Stimulated activated naive CD4-positive, alpha-beta T cell (primary cell): ENCODE measurements at regions not wholly inside any gene's neighbourhood (a gene's known extent, or its start where the extent isn't known, plus 50 kb on each side); places are given as distances from the start of the nearest gene placed in this dataset.
"Not testable (repeated sequence)": the region's sequence is repeated elsewhere in the genome, so short reads cannot be mapped to it uniquely, and the experiment has no call there.

Experiments used
- DNase-seq, 6 experiments: peaks; one replicate each; lab custom pipeline; 2025; lab: John Stamatoyannopoulos, UW

GRCh38 chr9:87334366-87334765, 163.3 kb upstream of the DAPK1 start:
- no peak for DNase-seq

DNA sequence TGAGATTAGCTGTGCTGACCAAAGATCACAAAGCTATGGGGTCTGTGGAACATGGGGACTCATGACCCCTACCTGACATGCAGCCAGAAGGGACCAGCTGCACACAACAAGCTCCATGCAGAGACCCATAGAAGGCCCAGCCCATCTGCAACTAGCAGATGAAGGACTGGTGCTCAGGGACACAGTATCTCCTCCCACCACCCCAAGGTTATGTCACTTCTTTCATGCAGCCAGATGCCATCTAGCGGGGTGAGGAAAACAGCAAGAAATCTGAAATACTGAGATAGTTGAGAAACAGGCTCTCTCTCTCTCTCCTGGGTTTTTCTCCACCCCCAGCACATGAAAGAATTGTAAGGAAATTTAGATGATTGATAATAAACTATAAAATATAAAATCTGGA, 161.3 kb upstream of the DAPK1 start:
- no peak for DNase-seq

- peak in 2 of 6 experiments; percentile 28 to 41 for DNase-seq
Measured at GRCh38 chr9:87336914-87337333, 160.7 kb upstream of the DAPK1 start.

DNA sequence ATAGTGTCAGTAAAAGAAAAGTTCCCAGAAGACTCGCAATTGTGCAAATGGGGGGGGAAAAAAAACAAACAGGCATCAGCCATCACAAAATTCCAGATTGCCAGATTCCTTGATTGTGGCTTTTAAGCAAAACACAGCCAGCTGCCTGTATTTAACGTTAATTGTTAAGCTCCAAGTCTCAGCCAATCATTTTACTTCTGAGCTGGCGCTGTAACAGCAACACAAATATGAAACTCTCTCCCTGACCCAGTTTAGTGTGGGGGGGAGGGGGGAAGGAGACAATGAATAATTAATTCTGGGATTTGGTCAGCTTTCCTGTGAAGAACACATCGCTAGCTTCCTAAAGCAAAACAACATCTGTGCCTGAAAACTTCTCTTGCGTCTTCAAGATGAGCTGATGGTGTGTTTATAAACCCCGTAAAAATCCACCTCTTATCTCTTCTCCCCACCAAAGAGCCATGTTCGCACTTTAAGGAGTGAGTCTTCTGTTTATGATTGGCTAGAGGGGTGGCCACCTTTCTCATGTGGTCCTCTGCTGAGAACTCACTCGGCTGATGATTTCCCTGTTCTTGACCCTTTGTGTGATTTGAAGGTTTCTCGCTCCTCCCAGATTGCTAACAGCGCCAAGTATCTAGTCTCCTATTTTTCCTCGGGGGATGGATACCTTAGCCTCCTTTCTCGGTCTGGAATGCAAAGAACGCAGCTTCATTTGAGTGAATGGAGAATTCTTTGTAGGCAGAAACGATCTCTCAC, 160.2 kb upstream of the DAPK1 start:
- no peak for DNase-seq

- DNase-seq, result no peak
Measured at GRCh38 chr9:87338088-87338989, 159.3 kb upstream of the DAPK1 start.

GRCh38 chr9:87340391-87340790, 157.3 kb upstream of the DAPK1 start:
- no peak for DNase-seq

- no peak for DNase-seq
Measured at GRCh38 chr9:87342743-87343142, 154.9 kb upstream of the DAPK1 start.

GRCh38 chr9:87343816-87344430, 153.7 kb upstream of the DAPK1 start:
- no peak for DNase-seq

- DNase-seq, result no peak
Measured at GRCh38 chr9:87346061-87346665, 151.5 kb upstream of the DAPK1 start.

- DNase-seq, result no peak
Measured at GRCh38 chr9:87350915-87351314, 146.8 kb upstream of the DAPK1 start.

- DNase-seq, result no peak
Measured at GRCh38 chr9:87353301-87353700, 144.4 kb upstream of the DAPK1 start.

DNA sequence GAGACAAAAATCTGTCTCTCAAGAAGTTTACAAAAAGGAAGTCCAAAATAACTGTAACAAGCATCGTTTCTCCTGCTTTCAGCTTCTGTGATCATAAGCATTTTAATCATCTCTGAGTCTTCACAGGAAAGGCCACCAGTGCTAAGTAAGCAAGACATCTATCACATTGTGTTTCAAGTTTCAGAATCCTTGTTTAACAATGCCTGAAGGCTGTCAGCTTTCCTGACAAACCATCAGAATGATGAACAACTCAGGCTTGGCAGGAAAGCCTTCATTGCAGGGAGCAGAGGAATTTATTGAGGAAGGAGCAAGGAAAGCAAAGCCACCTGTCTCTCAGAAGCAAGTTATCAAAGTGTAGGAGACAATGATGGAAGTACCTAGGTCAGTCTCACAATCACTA, 143.5 kb upstream of the DAPK1 start:
- no peak for DNase-seq

DNA sequence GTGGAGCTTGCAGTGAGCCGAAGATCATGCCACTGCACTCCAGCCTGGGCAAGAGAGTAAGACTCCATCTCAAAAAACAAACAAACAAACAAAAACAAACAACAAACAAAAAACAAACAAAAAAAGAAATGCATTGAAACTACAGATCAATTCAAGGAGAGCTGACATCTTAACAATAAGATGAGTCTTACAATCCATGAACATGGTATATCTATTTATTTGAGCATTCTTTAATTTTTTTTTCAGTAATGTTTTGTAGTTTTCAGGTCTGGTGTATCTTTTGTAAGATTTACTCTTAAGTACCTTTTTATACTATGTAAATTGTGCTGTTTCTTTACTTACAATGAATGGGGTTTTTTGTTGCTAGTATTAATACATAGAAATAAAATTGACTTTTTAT, 140.1 kb upstream of the DAPK1 start:
- no peak for DNase-seq

DNA sequence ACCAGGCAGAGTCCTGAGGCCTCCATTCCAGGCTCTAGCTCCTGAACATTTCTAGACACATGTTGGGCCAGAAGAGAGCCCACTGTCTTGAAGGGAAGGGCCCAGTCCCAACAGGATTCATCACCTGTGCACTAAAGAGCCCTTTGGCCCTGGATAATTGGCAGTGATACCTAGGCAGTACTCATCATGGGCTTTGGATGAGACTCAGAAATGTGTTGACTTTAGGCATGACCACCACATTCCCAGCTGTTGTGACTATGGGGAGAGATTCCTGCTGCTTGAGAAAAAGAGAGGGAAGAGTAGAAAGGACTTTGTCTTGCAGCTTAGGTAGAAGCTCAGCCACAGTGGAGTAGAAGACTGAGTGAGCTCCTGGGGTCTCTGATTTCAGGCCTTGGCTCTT, 138.4 kb upstream of the DAPK1 start:
- no peak for DNase-seq

GRCh38 chr9:87359958-87360601, 137.6 kb upstream of the DAPK1 start:
- DNase-seq, result no peak

GRCh38 chr9:87370049-87370685, 127.5 kb upstream of the DAPK1 start:
- no peak for DNase-seq

DNA sequence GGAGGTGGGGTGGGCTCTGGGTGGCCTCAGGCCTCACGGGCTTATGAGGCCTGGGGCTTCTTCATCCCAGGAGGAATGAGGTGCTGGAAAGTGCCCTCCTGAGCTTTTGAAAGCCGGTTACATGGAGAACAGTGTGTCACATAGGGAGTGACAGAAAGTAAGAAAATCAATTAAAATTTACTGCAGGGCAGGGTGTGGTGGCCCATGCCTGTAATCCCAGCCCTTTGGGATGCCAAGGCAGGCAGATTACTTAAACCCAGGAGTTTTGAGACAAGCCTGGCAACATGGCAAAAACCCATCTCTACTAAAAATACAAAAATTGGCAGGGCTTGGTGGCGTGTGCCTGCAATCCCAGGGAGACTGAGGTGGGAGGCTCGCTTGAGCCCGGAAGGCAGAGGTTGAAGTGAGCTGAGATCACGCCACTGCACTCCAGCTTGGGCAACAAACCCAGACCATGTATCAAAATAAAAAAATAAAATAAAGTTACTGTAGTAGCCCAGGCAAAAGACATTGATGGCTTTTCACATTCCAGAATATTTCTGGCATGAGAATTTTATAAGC, 125.8 kb upstream of the DAPK1 start:
- DNase-seq, result no peak

- DNase-seq, result no peak
Measured at GRCh38 chr9:87372356-87372851, 125.3 kb upstream of the DAPK1 start.

- not testable (repeated sequence) for DNase-seq
Measured at GRCh38 chr9:87374023-87374919, 123.4 kb upstream of the DAPK1 start.
